Endodermal cell (in vitro differentiated cells): ENCODE measurements at regions not wholly inside any gene's neighbourhood (a gene's known extent, or its start where the extent isn't known, plus 50 kb on each side); places are given as distances from the start of the nearest gene placed in this dataset.

Experiments used
- DNase-seq: peaks from one replicate; pipeline ENCODE4 v3.0.0-alpha.2; 2017
- H3K27ac ChIP-seq: 2 replicates; pipeline ENCODE4 v1.5.1; 2013; ENCODE audit warnings: mild to moderate bottlenecking, low read depth, low read length, moderate library complexity
- H3K27me3 ChIP-seq: 2 replicates; pipeline ENCODE4 v1.6.1; 2013; ENCODE audit warnings: mild to moderate bottlenecking, low read length, moderate library complexity; ENCODE audit not compliant: insufficient read depth, control insufficient read depth, poor library complexity, severe bottlenecking
- H3K36me3 ChIP-seq: 2 replicates; pipeline ENCODE4 v1.7.0; 2013; ENCODE audit warnings: mild to moderate bottlenecking, low read length, moderate library complexity; ENCODE audit not compliant: control insufficient read depth, insufficient read depth
- H3K4me1 ChIP-seq: one replicate; pipeline ENCODE4 v1.7.0; 2013; ENCODE audit warnings: low read length; ENCODE audit not compliant: control insufficient read depth, insufficient read depth
- H3K4me3 ChIP-seq: 2 replicates; pipeline ENCODE4 v1.5.1; 2013; ENCODE audit warnings: mild to moderate bottlenecking, low read length, moderate library complexity
- H3K9ac ChIP-seq: 2 replicates; pipeline ENCODE4 v1.6.1; 2013; ENCODE audit warnings: mild to moderate bottlenecking, low read length, moderate library complexity; ENCODE audit not compliant: poor library complexity, severe bottlenecking; ENCODE audit errors: extremely low read depth
- H3K9me3 ChIP-seq: 2 replicates; pipeline ENCODE4 v1.6.1; 2013; ENCODE audit warnings: mild to moderate bottlenecking, low read length, moderate library complexity; ENCODE audit not compliant: control insufficient read depth
- H3K27ac Mint-ChIP-seq: 2 replicates; pipeline ENCODE4 v1.8.0; 2020; ENCODE audit warnings: mixed read lengths
- H3K27me3 Mint-ChIP-seq: 2 replicates; pipeline ENCODE4 v1.8.0; 2021; ENCODE audit warnings: mild to moderate bottlenecking, mixed read lengths; ENCODE audit not compliant: insufficient read depth
- H3K36me3 Mint-ChIP-seq: 2 replicates; pipeline ENCODE4 v1.8.0; 2020; ENCODE audit warnings: low read depth, mixed read lengths
- H3K4me1 Mint-ChIP-seq: 2 replicates; pipeline ENCODE4 v1.8.0; 2020; ENCODE audit warnings: mixed read lengths
- H3K4me3 Mint-ChIP-seq: 2 replicates; pipeline ENCODE4 v1.8.0; 2020; ENCODE audit warnings: mild to moderate bottlenecking, moderate library complexity, mixed read lengths
- H3K9me3 Mint-ChIP-seq: 2 replicates; pipeline ENCODE4 v1.8.0; 2020; ENCODE audit warnings: mild to moderate bottlenecking, mixed read lengths
- WGBS, 2 experiments: methylation state at CpG; one replicate each; pipeline versions ENCODE4 v1.1.5 to v1.1.7; 2013; ENCODE audit warnings: missing lambda C conversion rate in 2 of 2, mixed read lengths in 1 of 2; ENCODE audit not compliant: insufficient coverage in 1 of 2, insufficient read length in 1 of 2; 5-methylcytosine and 5-hydroxymethylcytosine counted together
- TF ChIP-seq, protein P1 (sequence below): fragments of 200-600 bp; sonication (generic); conservative IDR thresholded peaks from 2 replicates; pipeline ENCODE4 v1.5.0; 2021; ENCODE audit warnings: antibody characterized with exemption, mild to moderate bottlenecking

DNA sequence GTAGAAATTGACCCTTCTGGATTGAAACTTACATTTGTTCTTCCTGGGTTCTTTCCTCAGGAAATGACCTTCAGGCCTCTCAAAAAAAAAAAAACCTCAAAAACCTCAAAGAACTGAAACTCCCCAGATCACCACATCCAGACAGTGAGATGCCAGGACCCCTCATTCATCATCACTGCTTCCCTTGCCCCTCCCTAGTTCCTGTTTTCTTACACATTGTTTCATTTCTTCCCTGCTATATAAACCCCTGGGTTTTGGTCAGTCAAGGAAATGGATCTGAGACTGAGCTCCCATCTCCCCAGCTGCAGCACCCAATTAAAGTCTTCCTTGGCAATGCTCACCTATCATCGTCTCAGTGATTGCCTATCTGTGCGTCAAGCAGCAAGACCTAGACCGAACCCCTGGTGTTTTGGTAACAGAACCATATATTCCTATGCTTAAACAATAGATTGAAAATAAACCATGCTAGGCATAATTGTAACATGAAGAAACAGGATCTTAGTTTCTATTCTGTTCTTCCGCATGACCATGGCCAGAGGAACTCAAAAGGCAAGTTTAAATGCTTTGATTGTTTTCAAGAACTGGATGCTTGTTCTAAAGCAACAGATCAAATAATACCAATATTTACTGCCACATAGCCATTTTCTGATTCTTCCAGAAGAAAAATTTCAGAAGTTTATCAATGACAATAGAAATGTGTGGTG is 108.0 kb upstream of the MAX start:
- Mint-ChIP-seq H3K9me3 (peaks cover 4% of the 10 kb centered on the region), H3K27ac (no peak overlapping the region), H3K27me3 (peaks cover 2% of the 10 kb centered on the region), H3K36me3 (no peaks in the 10 kb centered on the region), H3K4me1 (peaks cover 33% of the 10 kb centered on the region), H3K4me3 (no peak overlapping the region)
- Histone ChIP-seq H3K9me3 (no peaks in the 10 kb centered on the region), H3K4me1 (peaks cover 16% of the 10 kb centered on the region), H3K36me3 (no peaks in the 10 kb centered on the region), H3K27ac (no peak overlapping the region), H3K9ac (no peak overlapping the region), H3K27me3 (no peaks in the 10 kb centered on the region), H3K4me3 (no peak overlapping the region)
- TF ChIP-seq, protein P1, sequence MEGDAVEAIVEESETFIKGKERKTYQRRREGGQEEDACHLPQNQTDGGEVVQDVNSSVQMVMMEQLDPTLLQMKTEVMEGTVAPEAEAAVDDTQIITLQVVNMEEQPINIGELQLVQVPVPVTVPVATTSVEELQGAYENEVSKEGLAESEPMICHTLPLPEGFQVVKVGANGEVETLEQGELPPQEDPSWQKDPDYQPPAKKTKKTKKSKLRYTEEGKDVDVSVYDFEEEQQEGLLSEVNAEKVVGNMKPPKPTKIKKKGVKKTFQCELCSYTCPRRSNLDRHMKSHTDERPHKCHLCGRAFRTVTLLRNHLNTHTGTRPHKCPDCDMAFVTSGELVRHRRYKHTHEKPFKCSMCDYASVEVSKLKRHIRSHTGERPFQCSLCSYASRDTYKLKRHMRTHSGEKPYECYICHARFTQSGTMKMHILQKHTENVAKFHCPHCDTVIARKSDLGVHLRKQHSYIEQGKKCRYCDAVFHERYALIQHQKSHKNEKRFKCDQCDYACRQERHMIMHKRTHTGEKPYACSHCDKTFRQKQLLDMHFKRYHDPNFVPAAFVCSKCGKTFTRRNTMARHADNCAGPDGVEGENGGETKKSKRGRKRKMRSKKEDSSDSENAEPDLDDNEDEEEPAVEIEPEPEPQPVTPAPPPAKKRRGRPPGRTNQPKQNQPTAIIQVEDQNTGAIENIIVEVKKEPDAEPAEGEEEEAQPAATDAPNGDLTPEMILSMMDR, result no peak
- no peak for DNase-seq
- 77 to 89% methylated on average over 4 of the region's 4 CpGs for WGBS, 2 experiments

DNA sequence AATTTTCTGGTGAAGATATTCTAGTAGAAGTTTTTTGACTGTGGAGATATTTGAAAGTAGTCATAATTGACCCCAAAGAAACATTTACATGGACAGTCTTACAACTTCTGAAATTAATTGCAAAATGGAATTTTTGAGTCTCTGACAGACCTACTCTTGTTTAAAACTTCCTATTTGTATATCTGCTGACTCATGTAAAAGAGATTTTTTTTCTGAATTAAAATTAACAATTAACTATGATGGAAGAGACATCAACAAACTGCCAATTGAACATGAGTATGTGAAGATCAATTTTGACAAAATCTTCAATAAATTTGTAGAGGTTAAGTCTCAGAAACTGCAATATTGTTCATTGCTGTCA is 108.5 kb upstream of the MAX start:
- Histone ChIP-seq H3K9me3 (no peaks in the 10 kb centered on the region), H3K9ac (no peak overlapping the region), H3K4me3 (no peak overlapping the region), H3K36me3 (no peaks in the 10 kb centered on the region), H3K27ac (no peak overlapping the region), H3K4me1 (peaks cover 16% of the 10 kb centered on the region), H3K27me3 (no peaks in the 10 kb centered on the region)
- H3K4me1 Mint-ChIP-seq, result peaks cover 29% of the 10 kb centered on the region
- peaks cover 2% of the 10 kb centered on the region for H3K27me3 Mint-ChIP-seq
- TF ChIP-seq, protein P1, result no peak
- no peak overlapping the region for H3K27ac Mint-ChIP-seq
- no peak overlapping the region for H3K4me3 Mint-ChIP-seq
- H3K9me3 Mint-ChIP-seq, result peaks cover 4% of the 10 kb centered on the region
- no peak for DNase-seq
- no peaks in the 10 kb centered on the region for H3K36me3 Mint-ChIP-seq

DNA sequence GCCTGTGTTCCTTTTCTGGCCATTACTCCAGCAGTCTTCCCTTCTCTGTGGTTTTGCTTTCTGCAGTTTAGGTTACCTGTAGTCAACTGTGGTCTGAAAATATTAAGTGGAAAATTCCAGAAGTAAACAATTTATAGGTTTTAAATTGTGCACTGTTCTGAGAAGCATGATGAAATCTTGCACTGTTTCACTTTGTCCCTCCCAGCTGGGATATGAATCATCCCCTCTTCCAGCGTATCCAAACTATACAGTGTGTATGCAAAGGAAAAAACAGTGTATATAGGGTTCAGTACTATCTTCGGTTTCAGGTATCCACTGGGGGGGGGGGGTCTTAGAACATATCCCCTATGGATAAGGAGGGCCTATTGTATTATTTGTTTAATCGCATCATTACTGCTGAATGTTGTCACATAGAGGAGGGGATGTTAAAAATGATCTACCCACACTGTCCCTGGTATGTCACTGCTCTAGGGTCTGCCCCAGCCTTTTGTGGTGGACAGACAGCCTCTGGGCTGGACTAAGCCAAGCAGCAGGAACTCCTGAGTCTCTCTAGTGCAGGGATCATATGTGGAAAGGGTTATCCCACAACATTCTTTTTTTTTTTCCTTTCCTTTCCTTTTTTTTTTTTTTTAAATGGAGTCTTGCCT is 109.1 kb upstream of the MAX start:
- 93 to 100% methylated on average over 1 to 2 of the region's 3 CpGs for WGBS, 2 experiments
- no peaks in the 10 kb centered on the region for H3K36me3 ChIP-seq
- no peak for DNase-seq
- Mint-ChIP-seq H3K4me3 (no peak overlapping the region), H3K27me3 (peaks cover 2% of the 10 kb centered on the region), H3K9me3 (peaks cover 4% of the 10 kb centered on the region), H3K36me3 (no peaks in the 10 kb centered on the region), H3K4me1 (peaks cover 29% of the 10 kb centered on the region), H3K27ac (no peak overlapping the region)
- H3K9ac ChIP-seq, result no peak overlapping the region
- peaks cover 16% of the 10 kb centered on the region for H3K4me1 ChIP-seq
- no peak overlapping the region for H3K27ac ChIP-seq
- H3K27me3 ChIP-seq, result no peaks in the 10 kb centered on the region
- H3K4me3 ChIP-seq, result no peak overlapping the region
- H3K9me3 ChIP-seq, result no peaks in the 10 kb centered on the region
- TF ChIP-seq, protein P1, result no peak
